Urinary bladder (tissue), 3 donors: ENCODE measurements at regions not wholly inside any gene's neighbourhood (a gene's known extent, or its start where the extent isn't known, plus 50 kb on each side); places are given as distances from the start of the nearest gene placed in this dataset.
"Not testable (repeated sequence)": the region's sequence is repeated elsewhere in the genome, so short reads cannot be mapped to it uniquely, and the experiment has no call there.

Source experiments
- DNase-seq: peaks from one replicate; pipeline ENCODE4 v3.0.0-alpha.2; 2015; ENCODE audit errors: extremely low spot score
- H3K27ac ChIP-seq: one replicate; pipeline ENCODE4 v1.5.1; 2013; ENCODE audit warnings: low read depth, mild to moderate bottlenecking, moderate library complexity
- H3K36me3 ChIP-seq: one replicate; pipeline ENCODE4 v1.6.1; 2013; ENCODE audit warnings: mild to moderate bottlenecking, moderate library complexity; ENCODE audit not compliant: insufficient read depth
- H3K4me1 ChIP-seq: one replicate; pipeline ENCODE4 v1.6.1; 2013; ENCODE audit warnings: mild to moderate bottlenecking, moderate library complexity; ENCODE audit not compliant: insufficient read depth
- H3K4me3 ChIP-seq: one replicate; pipeline ENCODE4 v1.5.1; 2013; ENCODE audit warnings: low read depth, low read length
- WGBS: extraction: QIAGEN DNeasy Blood & Tissue Kit; methylation state at CpG from one replicate; pipeline ENCODE4 v1.1.7; 2013; 5-methylcytosine and 5-hydroxymethylcytosine counted together
- donor health status: healthy with polysubstance abuse.
- donor health status: healthy.

- Histone ChIP-seq H3K4me3 (no peak overlapping the region), H3K4me1 (no peaks in the 10 kb centered on the region), H3K36me3 (no peaks in the 10 kb centered on the region), H3K27ac (no peak overlapping the region)
- no peak for DNase-seq
- WGBS = 75% methylated on average over 5 of the region's 5 CpGs
These were observed 117.4 kb upstream of the NPAS2 start for GRCh38 chr2:100702438-100703109.

DNA sequence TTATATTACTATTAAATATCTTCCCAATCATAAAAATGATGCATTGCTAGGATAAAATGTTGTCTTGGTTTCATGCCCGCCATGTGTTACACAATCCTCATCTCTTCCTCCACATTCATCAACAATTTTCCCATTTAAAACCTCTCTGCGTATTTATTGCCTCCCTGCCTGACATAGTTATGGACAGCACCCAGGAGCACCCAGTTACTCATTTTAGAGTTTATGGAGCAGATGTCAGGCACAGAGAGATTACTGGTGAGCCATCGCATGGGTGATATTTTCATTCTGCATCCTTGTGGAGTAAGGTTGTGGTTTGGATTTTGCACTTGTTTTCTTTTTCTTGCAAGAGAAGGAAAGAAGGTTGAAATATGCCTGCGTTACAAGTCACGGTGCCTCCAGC is 116.7 kb upstream of the NPAS2 start:
- Histone ChIP-seq H3K4me1 (no peaks in the 10 kb centered on the region), H3K36me3 (no peaks in the 10 kb centered on the region), H3K27ac (no peak overlapping the region), H3K4me3 (no peak overlapping the region)
- whole genome bisulfite sequencing = 28% methylated on average over 5 of the region's 5 CpGs
- peak; percentile 36 for DNase-seq

DNA sequence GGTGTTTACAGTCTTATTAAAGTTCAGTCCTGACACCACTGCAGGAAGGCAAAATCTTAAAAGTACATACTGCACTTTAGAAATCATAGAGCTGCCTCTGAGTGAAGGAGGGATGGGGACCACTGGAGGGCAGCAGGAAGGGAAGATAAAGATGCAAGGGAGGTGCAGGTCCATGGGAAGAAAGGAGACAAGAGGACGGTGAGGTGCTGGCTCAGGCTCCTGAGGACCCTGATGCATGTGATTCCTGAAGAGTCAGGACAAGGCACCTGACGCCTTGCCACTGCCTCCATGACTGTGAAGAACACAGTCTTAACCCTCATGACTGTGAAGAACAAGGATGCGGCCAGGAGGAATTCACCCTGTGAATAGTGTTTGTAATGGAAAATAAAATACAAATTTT is 116.2 kb upstream of the NPAS2 start:
- Histone ChIP-seq H3K36me3 (no peaks in the 10 kb centered on the region), H3K4me1 (no peaks in the 10 kb centered on the region), H3K4me3 (no peak overlapping the region), H3K27ac (no peak overlapping the region)
- 64% methylated on average over 3 of the region's 3 CpGs for WGBS
- DNase-seq = no peak

- 85% methylated on average over 7 of the region's 7 CpGs for WGBS
- H3K4me1 ChIP-seq = no peaks in the 10 kb centered on the region
- H3K27ac ChIP-seq = no peak overlapping the region
- H3K36me3 ChIP-seq = no peaks in the 10 kb centered on the region
- no peak overlapping the region for H3K4me3 ChIP-seq
- DNase-seq = no peak
These were observed 115.8 kb upstream of the NPAS2 start for GRCh38 chr2:100704156-100704555.

GRCh38 chr2:100704711-100705110 is 115.2 kb upstream of the NPAS2 start:
- Histone ChIP-seq H3K4me1 (no peaks in the 10 kb centered on the region), H3K36me3 (no peaks in the 10 kb centered on the region), H3K4me3 (no peak overlapping the region), H3K27ac (no peak overlapping the region)
- 94% methylated on average over 8 of the region's 8 CpGs for whole genome bisulfite sequencing
- no peak for DNase-seq

- Histone ChIP-seq H3K27ac (no peak overlapping the region), H3K4me3 (no peak overlapping the region), H3K4me1 (no peaks in the 10 kb centered on the region), H3K36me3 (no peaks in the 10 kb centered on the region)
- 88% methylated on average over 21 of the region's 21 CpGs for WGBS
- DNase-seq = no peak
These were observed 112.7 kb upstream of the NPAS2 start for GRCh38 chr2:100707016-100707947.

DNA sequence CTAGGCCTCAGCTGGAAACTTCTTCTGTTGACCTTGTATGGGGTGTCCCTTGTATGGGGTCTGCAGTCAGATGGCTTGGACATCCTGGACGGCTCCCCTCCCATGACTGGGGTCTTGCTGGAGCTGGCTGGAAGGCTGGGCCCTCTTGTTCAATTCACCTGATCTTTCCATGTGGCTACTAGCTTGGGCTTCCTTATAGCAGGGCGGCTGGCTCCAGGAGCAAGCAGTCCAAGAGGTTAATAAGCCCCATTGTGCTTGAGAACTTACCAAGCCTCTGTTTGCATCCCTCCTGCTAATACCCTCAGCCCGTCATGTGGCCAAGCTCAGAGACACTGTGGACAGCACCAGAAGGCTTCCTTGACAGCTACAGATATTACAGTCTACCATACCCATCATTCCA is 111.6 kb upstream of the NPAS2 start:
- no peak for DNase-seq
- no peaks in the 10 kb centered on the region for H3K36me3 ChIP-seq
- H3K4me3 ChIP-seq = no peak overlapping the region
- H3K27ac ChIP-seq = no peak overlapping the region
- H3K4me1 ChIP-seq = no peaks in the 10 kb centered on the region
- 63% methylated on average over 3 of the region's 3 CpGs for WGBS

DNA sequence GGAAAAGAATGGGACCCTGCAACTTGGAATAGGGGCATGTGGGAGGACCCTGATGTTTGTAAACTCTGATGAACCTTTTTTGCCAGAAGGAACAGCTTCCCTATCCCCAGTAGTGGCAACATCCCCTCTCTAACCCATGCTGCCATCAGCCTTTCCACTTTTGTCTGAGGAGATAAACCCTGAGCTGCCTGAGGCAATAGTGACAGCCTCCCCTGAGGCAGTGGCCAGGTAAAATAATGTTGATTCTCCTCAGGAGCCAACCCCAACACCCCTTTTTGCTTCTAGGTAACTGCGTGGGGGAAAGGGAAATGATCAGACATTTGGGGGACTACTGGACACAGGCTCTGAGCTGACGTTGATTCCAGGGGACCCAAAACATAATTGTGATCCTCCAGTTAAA is 106.8 kb upstream of the NPAS2 start:
- Histone ChIP-seq H3K4me1 (no peaks in the 10 kb centered on the region), H3K4me3 (no peak overlapping the region), H3K36me3 (no peaks in the 10 kb centered on the region), H3K27ac (no peak overlapping the region)
- WGBS = 42% methylated on average over 2 of the region's 2 CpGs
- no peak for DNase-seq

DNA sequence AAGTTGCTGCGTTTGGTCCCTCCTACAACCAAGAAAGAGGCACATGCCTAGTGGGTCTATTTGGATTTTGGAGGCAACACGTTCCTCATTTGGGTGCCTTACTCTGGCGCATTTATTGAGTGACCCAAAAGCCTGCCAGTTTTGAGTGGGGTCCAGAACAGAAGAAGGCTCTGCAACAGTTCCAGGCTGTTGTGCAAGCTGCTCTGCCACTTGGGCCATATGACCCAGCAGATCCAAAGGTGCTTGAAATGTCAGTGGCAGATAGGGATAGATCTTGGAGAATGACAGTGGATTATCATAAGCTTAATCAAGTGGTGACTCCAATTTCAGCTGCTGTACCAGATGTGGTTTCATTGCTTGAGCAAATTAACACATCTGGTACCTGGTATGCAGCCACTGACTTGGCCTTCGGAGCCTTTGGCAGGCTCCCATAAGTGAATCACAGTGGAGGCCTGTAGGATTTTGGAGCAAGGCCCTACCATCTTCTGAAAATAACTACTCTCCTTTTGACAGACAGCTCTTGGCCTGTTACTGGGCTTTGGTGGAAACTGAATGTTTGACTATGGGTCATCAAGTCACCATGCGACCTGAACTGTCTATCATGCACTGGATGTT is 105.4 kb upstream of the NPAS2 start:
- H3K4me1 ChIP-seq, H3K4me3 ChIP-seq, H3K27ac ChIP-seq, DNase-seq, H3K36me3 ChIP-seq: not testable (repeated sequence)
- WGBS = 96% methylated on average over 5 of the region's 5 CpGs

DNA sequence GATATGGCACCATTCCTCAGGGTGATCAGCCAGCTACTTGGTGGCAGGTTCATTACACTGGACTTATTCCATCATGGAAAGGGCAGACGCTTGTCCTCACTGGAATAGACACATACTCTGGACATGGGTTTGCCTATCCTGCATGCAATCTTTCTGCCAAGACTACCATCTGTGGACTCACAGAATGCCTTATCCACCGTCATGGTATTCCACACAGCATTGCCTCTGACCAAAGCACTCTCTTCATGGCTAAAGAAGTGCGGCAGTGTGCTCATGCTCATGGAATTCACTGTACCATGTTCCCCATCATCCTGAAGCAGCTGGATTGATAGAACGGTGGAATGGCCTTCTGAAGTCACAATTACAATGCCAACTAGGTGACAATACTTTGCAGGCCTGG is 104.1 kb upstream of the NPAS2 start:
- H3K36me3 ChIP-seq, H3K4me1 ChIP-seq, DNase-seq, H3K27ac ChIP-seq, H3K4me3 ChIP-seq: not testable (repeated sequence)
- 88% methylated on average over 4 of the region's 4 CpGs for WGBS

DNA sequence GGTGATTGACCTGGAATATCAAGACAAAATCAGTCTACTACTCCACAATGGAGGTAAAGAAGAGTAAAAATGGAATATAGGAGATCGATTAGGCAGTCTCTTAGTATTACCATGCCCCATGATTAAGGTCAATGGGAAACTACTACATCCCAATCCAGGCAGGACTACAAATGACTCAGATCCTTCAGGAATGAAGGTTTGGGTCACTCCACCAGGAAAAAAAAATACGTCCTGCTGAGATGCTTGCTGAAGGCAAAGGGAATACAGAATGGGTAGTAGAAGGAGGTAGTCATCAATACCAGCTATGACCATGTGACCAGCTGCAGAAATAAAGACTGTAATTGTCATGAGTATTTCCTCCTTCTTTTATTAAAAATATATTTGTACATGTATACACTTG is 103.4 kb upstream of the NPAS2 start:
- Histone ChIP-seq H3K36me3 (no peaks in the 10 kb centered on the region), H3K4me1 (no peaks in the 10 kb centered on the region), H3K4me3 (no peak overlapping the region), H3K27ac (no peak overlapping the region)
- DNase-seq = no peak
- WGBS = 88% methylated on average over 2 of the region's 2 CpGs

DNA sequence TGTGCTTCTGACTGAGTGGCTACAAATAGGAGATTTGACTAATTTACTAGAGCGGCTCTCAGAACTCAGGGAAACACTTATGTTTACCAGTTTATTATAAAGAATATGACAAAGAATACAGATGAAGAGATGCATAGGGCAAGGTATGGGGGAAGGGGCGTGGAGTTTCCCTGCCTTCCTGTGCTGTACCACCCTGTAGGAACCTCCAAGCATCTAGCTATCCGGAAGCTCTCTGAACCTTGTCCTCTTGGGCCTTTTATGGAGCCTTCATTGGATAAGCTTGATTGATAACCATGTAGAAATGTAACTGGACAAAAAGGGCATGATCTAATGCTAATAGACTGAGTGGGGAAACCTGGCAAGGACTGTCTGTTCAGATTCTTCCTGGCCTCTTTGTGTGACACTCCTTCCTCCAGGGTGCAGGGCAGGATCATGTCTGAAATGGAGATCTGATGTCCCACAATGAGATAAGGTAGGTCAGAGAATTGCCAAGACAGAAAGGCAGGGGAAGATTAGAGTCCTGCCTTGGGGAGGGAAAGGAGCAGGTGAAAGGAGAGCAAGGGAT is 101.8 kb upstream of the NPAS2 start:
- H3K36me3 ChIP-seq = no peaks in the 10 kb centered on the region
- H3K4me1 ChIP-seq = no peaks in the 10 kb centered on the region
- H3K4me3 ChIP-seq = no peak overlapping the region
- no peak overlapping the region for H3K27ac ChIP-seq
- no peak for DNase-seq
- WGBS = 60% methylated on average over 3 of the region's 3 CpGs

DNA sequence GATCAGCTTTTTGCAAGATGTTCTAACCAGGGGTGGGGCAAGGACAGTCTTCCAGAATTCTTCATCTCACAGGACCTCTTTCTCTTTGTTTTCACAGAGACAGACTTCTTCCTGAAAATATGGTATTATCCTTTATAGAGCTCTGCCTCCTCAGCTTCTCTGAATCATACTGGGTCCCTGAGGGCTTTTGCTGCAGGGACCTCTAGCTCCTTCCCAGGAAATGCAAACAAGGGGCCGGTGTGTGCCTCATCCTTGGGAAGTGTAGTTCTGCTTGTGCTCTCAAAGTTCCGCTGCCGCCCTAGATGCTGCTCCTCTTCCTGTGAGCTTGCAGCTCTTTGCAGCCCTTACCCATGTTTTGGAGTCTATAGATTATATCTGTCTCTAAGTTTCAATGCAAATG is 99.5 kb upstream of the NPAS2 start:
- Histone ChIP-seq H3K36me3 (no peaks in the 10 kb centered on the region), H3K27ac (no peak overlapping the region), H3K4me3 (no peak overlapping the region), H3K4me1 (no peaks in the 10 kb centered on the region)
- WGBS = 74% methylated on average over 3 of the region's 3 CpGs
- DNase-seq = no peak

GRCh38 chr2:100721693-100722092 is 98.2 kb upstream of the NPAS2 start:
- Histone ChIP-seq H3K4me3 (no peak overlapping the region), H3K36me3 (no peaks in the 10 kb centered on the region), H3K27ac (no peak overlapping the region), H3K4me1 (no peaks in the 10 kb centered on the region)
- 84% methylated on average over 5 of the region's 5 CpGs for WGBS
- no peak for DNase-seq
